Upper lobe of left lung (tissue), 4 donors: ENCODE measurements at regions not wholly inside any gene's neighbourhood (a gene's known extent, or its start where the extent isn't known, plus 50 kb on each side); places are given as distances from the start of the nearest gene placed in this dataset.

ENCODE experiments used
- CTCF ChIP-seq, 6 experiments: fragments of 450-650 bp in 4 of 6; fragments of 200-600 bp in 2 of 6; sonication (generic) in 2 of 6; IDR thresholded peaks; one replicate each; pipeline ENCODE4 v1.5.1; 2016 to 2019; ENCODE audit warnings: antibody characterized with exemption in 6 of 6
- EP300 ChIP-seq, 4 donors: sonication (generic); formaldehyde crosslinking; IDR thresholded peaks; one replicate each; pipeline ENCODE4 v1.5.1; 2017; ENCODE audit warnings: antibody characterized with exemption in 4 of 4, control low read depth in 2 of 4
- POLR2A ChIP-seq, 4 donors: fragments of 450-650 bp; IDR thresholded peaks; one replicate each; pipeline ENCODE4 v1.5.1; 2016 to 2017; ENCODE audit warnings: antibody characterized with exemption in 4 of 4, mild to moderate bottlenecking in 2 of 4
- POLR2AphosphoS5 ChIP-seq, 2 donors: sonication (generic); formaldehyde crosslinking; IDR thresholded peaks; one replicate each; pipeline ENCODE4 v1.5.1; 2017; ENCODE audit warnings: antibody characterized with exemption in 2 of 2

DNA sequence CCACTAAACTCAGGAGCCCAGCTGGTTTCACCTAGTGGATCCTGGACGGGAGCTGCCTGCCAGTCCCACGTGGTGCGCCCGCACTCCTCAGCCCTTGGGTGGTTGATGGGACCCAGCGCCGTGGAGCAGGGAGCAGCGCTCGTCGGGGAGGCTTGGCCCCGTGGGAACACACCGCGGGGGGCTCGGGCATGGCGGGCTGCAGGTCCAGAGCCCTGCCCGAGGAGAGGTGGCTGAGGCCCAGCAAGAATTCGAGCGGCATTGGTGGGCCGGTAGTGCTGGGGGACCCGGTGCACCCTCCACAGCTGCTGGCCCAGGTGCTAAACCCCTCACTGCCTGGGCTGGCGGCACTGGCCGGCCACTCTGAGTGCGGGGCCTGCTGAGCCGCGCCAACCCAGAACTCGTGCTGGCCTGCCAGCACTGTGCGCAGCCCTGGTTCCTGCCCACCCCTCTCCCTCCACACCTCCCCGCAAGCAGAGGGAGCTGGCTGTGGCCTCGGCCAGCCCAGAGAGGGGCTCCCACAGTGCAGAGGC is 137.3 kb downstream of the TRIB2 start:
- TF ChIP-seq CTCF (IDR thresholded peaks at IDR 0.05) = no peak
- TF ChIP-seq EP300 (IDR thresholded peaks at IDR 0.05) = no peak
- no peak for TF ChIP-seq POLR2AphosphoS5 (IDR thresholded peaks at IDR 0.05)
- TF ChIP-seq POLR2A (IDR thresholded peaks at IDR 0.05) = no peak
